GM12891 (cell line): ENCODE measurements at regions not wholly inside any gene's neighbourhood (a gene's known extent, or its start where the extent isn't known, plus 50 kb on each side); places are given as distances from the start of the nearest gene placed in this dataset.

Source experiments
- POLR2A ChIP-seq: IDR thresholded peaks from 2 replicates; pipeline ENCODE4 v1.6.1; 2011; ENCODE audit warnings: low read depth, low read length, control low read depth
- POLR2AphosphoS5 ChIP-seq: IDR thresholded peaks from 2 replicates; pipeline ENCODE4 v1.6.1; 2011; ENCODE audit warnings: low read depth, low read length, control low read depth
- SPI1 ChIP-seq: IDR thresholded peaks from 2 replicates; pipeline ENCODE4 v1.6.1; 2011; ENCODE audit warnings: low read depth, low read length, control low read depth
- TAF1 ChIP-seq: IDR thresholded peaks from 2 replicates; pipeline ENCODE4 v1.6.1; 2011; ENCODE audit warnings: low read depth, low read length, control low read depth

DNA sequence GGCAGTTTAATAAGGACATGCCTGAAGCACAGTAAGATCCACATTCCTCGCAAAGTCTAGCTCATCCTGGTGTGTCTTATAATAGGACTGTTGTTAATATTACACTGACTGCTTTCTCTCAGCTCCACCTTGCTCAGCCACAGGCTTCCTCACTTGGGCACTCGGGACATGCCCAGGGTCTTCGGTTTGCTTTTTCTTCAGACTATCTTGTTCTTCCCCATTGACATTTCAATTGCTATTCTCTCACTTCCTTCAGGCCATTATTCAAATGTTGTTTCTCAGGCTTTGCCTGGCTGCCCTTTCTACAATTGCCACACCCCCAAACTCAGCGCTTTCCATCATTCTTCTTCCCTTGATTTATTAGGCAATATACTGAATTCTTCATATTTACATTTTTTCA, 274.8 kb upstream of the RGS17 start:
- TF ChIP-seq POLR2AphosphoS5 (no peak), TAF1 (no peak), POLR2A (no peak), SPI1 (no peak)
